ENCODE measurements at regions not wholly inside any gene's neighbourhood (a gene's known extent, or its start where the extent isn't known, plus 50 kb on each side); places are given as distances from the start of the nearest gene placed in this dataset.

DNA sequence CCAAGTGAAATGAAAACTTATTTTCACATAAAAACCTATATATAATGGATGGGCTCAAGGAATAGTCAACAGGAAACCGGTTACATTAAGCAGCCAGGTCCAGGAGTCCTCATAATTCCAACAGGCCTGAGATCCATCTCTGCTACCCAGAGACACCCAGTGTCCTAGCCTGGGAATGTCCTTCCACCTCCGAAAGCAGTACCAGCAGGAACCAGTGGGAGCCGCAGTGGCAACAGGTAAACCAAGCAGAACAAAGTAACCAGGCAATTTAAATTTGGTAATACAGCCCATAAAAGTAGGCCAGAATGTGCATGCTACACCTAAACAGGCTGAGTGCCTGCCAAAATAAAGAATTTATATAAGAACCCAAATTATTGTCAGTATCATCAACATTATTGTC, 195.6 kb downstream of the ZBBX start:
- H3K9me3 ChIP-seq (ENCODE audit: control insufficient read depth, insufficient read depth, low read depth, low read length): no peaks in the 10 kb centered on the region
- in situ Hi-C loops (cut with HindIII; ENCODE audit: low pct_unique_long_range_greater_than_20kb, low sequenced_read_pairs) (no loop called here), intact Hi-C loops (cut with micrococcal nuclease; ENCODE audit: unreplicated experiment) (no loop called here)
- TF ChIP-seq, protein P1, sequence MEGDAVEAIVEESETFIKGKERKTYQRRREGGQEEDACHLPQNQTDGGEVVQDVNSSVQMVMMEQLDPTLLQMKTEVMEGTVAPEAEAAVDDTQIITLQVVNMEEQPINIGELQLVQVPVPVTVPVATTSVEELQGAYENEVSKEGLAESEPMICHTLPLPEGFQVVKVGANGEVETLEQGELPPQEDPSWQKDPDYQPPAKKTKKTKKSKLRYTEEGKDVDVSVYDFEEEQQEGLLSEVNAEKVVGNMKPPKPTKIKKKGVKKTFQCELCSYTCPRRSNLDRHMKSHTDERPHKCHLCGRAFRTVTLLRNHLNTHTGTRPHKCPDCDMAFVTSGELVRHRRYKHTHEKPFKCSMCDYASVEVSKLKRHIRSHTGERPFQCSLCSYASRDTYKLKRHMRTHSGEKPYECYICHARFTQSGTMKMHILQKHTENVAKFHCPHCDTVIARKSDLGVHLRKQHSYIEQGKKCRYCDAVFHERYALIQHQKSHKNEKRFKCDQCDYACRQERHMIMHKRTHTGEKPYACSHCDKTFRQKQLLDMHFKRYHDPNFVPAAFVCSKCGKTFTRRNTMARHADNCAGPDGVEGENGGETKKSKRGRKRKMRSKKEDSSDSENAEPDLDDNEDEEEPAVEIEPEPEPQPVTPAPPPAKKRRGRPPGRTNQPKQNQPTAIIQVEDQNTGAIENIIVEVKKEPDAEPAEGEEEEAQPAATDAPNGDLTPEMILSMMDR (IDR thresholded peaks at IDR 0.05): 0 out of 2 replicates have a peak, but pooled peaks have one; percentile 7
- TF ChIP-seq TCF7L2 (IDR thresholded peaks at IDR 0.05; ENCODE audit: low read depth, low read length): no peak
- TF ChIP-seq SIN3A (IDR thresholded peaks at IDR 0.05; ENCODE audit: borderline replicate concordance, insufficient read depth, low read depth, low read length): no peak
- TF ChIP-seq, protein P2, sequence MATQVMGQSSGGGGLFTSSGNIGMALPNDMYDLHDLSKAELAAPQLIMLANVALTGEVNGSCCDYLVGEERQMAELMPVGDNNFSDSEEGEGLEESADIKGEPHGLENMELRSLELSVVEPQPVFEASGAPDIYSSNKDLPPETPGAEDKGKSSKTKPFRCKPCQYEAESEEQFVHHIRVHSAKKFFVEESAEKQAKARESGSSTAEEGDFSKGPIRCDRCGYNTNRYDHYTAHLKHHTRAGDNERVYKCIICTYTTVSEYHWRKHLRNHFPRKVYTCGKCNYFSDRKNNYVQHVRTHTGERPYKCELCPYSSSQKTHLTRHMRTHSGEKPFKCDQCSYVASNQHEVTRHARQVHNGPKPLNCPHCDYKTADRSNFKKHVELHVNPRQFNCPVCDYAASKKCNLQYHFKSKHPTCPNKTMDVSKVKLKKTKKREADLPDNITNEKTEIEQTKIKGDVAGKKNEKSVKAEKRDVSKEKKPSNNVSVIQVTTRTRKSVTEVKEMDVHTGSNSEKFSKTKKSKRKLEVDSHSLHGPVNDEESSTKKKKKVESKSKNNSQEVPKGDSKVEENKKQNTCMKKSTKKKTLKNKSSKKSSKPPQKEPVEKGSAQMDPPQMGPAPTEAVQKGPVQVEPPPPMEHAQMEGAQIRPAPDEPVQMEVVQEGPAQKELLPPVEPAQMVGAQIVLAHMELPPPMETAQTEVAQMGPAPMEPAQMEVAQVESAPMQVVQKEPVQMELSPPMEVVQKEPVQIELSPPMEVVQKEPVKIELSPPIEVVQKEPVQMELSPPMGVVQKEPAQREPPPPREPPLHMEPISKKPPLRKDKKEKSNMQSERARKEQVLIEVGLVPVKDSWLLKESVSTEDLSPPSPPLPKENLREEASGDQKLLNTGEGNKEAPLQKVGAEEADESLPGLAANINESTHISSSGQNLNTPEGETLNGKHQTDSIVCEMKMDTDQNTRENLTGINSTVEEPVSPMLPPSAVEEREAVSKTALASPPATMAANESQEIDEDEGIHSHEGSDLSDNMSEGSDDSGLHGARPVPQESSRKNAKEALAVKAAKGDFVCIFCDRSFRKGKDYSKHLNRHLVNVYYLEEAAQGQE (IDR thresholded peaks at IDR 0.05; ENCODE audit: insufficient read depth in 1 of 2, low read depth in 2 of 2, low read length in 1 of 2): no peak
- ATAC-seq (no peak), DNase-seq (ENCODE audit: low read depth, low spot score) (no peak)
- no peaks in the 10 kb centered on the region for H3K36me3 ChIP-seq (ENCODE audit: control insufficient read depth, insufficient read depth, low read length)
- H3K4me3 ChIP-seq (ENCODE audit: low read depth in 2 of 2, low read length in 2 of 2): no peak overlapping the region
- no peaks in the 10 kb centered on the region for H3K4me1 ChIP-seq (ENCODE audit: control insufficient read depth, insufficient read depth, low read length)
- H3K27ac ChIP-seq (ENCODE audit: low read length): no peak overlapping the region
- BruUV-seq (replicated peaks): no TSS peak
- POLR2A ChIA-PET: no interaction called here
- CTCF ChIA-PET: no interaction called here
- H3K27me3 ChIP-seq (ENCODE audit: control insufficient read depth, insufficient read depth, low read length): no peaks in the 10 kb centered on the region

GRCh38 chr3:167172377-167172776, 207.7 kb downstream of the ZBBX start:
- intact Hi-C loops (cut with micrococcal nuclease; ENCODE audit: unreplicated experiment) (no loop called here), in situ Hi-C loops (cut with HindIII; ENCODE audit: low pct_unique_long_range_greater_than_20kb, low sequenced_read_pairs) (no loop called here)
- Histone ChIP-seq H3K9me3 (ENCODE audit: control insufficient read depth, insufficient read depth, low read depth, low read length) (peaks cover 15% of the 10 kb centered on the region; the same call in 1 of the 2 replicates), H3K4me1 (ENCODE audit: control insufficient read depth, insufficient read depth, low read length) (no peaks in the 10 kb centered on the region), H3K36me3 (ENCODE audit: control insufficient read depth, insufficient read depth, low read length) (no peaks in the 10 kb centered on the region), H3K4me3 (ENCODE audit: low read depth in 2 of 2, low read length in 2 of 2) (no peak overlapping the region), H3K27me3 (ENCODE audit: control insufficient read depth, insufficient read depth, low read length) (no peaks in the 10 kb centered on the region), H3K27ac (ENCODE audit: low read length) (no peak overlapping the region)
- CTCF ChIA-PET: no interaction called here
- TF ChIP-seq, protein P2 (IDR thresholded peaks at IDR 0.05; ENCODE audit: insufficient read depth in 1 of 2, low read depth in 2 of 2, low read length in 1 of 2): no peak
- TF ChIP-seq POLR2AphosphoS5 (IDR thresholded peaks at IDR 0.05; ENCODE audit: low read depth, low read length): no peak
- no peak for TF ChIP-seq SIN3A (IDR thresholded peaks at IDR 0.05; ENCODE audit: borderline replicate concordance, insufficient read depth, low read depth, low read length)
- no peak for TF ChIP-seq TCF7L2 (IDR thresholded peaks at IDR 0.05; ENCODE audit: low read depth, low read length)
- no TSS peak for BruUV-seq (replicated peaks)
- ATAC-seq: no peak
- POLR2A ChIA-PET: no interaction called here
- no peak for DNase-seq (ENCODE audit: low read depth, low spot score)
